ENCODE measurements at regions not wholly inside any gene's neighbourhood (a gene's known extent, or its start where the extent isn't known, plus 50 kb on each side); places are given as distances from the start of the nearest gene placed in this dataset.
"Not testable (repeated sequence)": the region's sequence is repeated elsewhere in the genome, so short reads cannot be mapped to it uniquely, and the experiment has no call there.

- no peak overlapping the region for H3K4me3 ChIP-seq (replicated peaks in 1 of 3)
- H3K4me1 ChIP-seq, result no peaks in the 10 kb centered on the region
- no peaks in the 10 kb centered on the region for H3K27me3 ChIP-seq
- H3K27ac ChIP-seq, result no peak overlapping the region
- intact Hi-C loops (cut with DNase I), result no loop called here
- TF ChIP-seq CTCF (IDR thresholded peaks at IDR 0.05), result no peak
- no peak for TF ChIP-seq POLR2A (IDR thresholded peaks at IDR 0.05)
- WGBS, 2 donors, result 73 to 83% methylated on average over 2 of the region's 2 CpGs
- no peaks in the 10 kb centered on the region for H3K36me3 ChIP-seq
- DNase-seq, result no peak
- no peaks in the 10 kb centered on the region for H3K9me3 ChIP-seq
Observed at GRCh38 chr4:104022226-104022625, 302.4 kb upstream of the TACR3 start.

- Histone ChIP-seq H3K4me1 (no peaks in the 10 kb centered on the region), H3K27me3 (no peaks in the 10 kb centered on the region), H3K9me3 (no peaks in the 10 kb centered on the region), H3K27ac (no peak overlapping the region), H3K4me3 (replicated peaks in 1 of 3) (no peak overlapping the region), H3K36me3 (no peaks in the 10 kb centered on the region)
- intact Hi-C loops (cut with DNase I), result no loop called here
- DNase-seq, result no peak
- TF ChIP-seq CTCF (IDR thresholded peaks at IDR 0.05) (no peak), POLR2A (IDR thresholded peaks at IDR 0.05) (no peak)
- 93 to 98% methylated on average over 3 of the region's 3 CpGs for WGBS, 2 donors
Observed at GRCh38 chr4:104020641-104021040, 300.9 kb upstream of the TACR3 start.

GRCh38 chr4:104017213-104017612, 297.4 kb upstream of the TACR3 start:
- no peak for DNase-seq
- Histone ChIP-seq H3K27me3 (no peaks in the 10 kb centered on the region), H3K36me3 (no peaks in the 10 kb centered on the region), H3K27ac (no peak overlapping the region), H3K4me1 (no peaks in the 10 kb centered on the region), H3K4me3 (replicated peaks in 1 of 3) (no peak overlapping the region), H3K9me3 (no peaks in the 10 kb centered on the region)
- TF ChIP-seq POLR2A (IDR thresholded peaks at IDR 0.05) (no peak), CTCF (IDR thresholded peaks at IDR 0.05) (no peak)
- intact Hi-C loops (cut with DNase I), result no loop called here

- WGBS, 2 donors, result 20 to 30% methylated on average over 2 of the region's 2 CpGs
- no peaks in the 10 kb centered on the region for H3K9me3 ChIP-seq
- TF ChIP-seq CTCF (IDR thresholded peaks at IDR 0.05) (peak in 2 of 6 experiments; percentile 18 to 20), POLR2A (IDR thresholded peaks at IDR 0.05) (no peak)
- DNase-seq, result no peak
- no peak overlapping the region for H3K4me3 ChIP-seq (replicated peaks in 1 of 3)
- intact Hi-C loops (cut with DNase I), result no loop called here
- no peaks in the 10 kb centered on the region for H3K36me3 ChIP-seq
- H3K4me1 ChIP-seq, result no peaks in the 10 kb centered on the region
- no peak overlapping the region for H3K27ac ChIP-seq
- H3K27me3 ChIP-seq, result no peaks in the 10 kb centered on the region
Observed at GRCh38 chr4:104015680-104016079, 295.9 kb upstream of the TACR3 start.

- no peak for DNase-seq
- Histone ChIP-seq H3K9me3 (no peaks in the 10 kb centered on the region), H3K27ac (no peak overlapping the region), H3K4me3 (replicated peaks in 1 of 3) (no peak overlapping the region), H3K36me3 (no peaks in the 10 kb centered on the region), H3K27me3 (no peaks in the 10 kb centered on the region), H3K4me1 (no peaks in the 10 kb centered on the region)
- no peak for TF ChIP-seq CTCF (IDR thresholded peaks at IDR 0.05)
- TF ChIP-seq POLR2A (IDR thresholded peaks at IDR 0.05), result no peak
- intact Hi-C loops (cut with DNase I), result no loop called here
- 61 to 70% methylated on average over 2 of the region's 2 CpGs for WGBS, 2 donors
Observed at GRCh38 chr4:104010722-104011121, 290.9 kb upstream of the TACR3 start.

GRCh38 chr4:104002318-104002717, 282.5 kb upstream of the TACR3 start:
- 86 to 87% methylated on average over 6 of the region's 6 CpGs for WGBS, 2 donors

More at GRCh38 chr4:104002318-104002717, 282.5 kb upstream of the TACR3 start:
- H3K27ac ChIP-seq; H3K4me3 ChIP-seq (replicated peaks in 1 of 3); H3K36me3 ChIP-seq; H3K4me1 ChIP-seq; H3K27me3 ChIP-seq; intact Hi-C loops (cut with DNase I); H3K9me3 ChIP-seq; DNase-seq: not testable (repeated sequence)
